RKO (cell line): ENCODE measurements at regions not wholly inside any gene's neighbourhood (a gene's known extent, or its start where the extent isn't known, plus 50 kb on each side); places are given as distances from the start of the nearest gene placed in this dataset.
"Not testable (repeated sequence)": the region's sequence is repeated elsewhere in the genome, so short reads cannot be mapped to it uniquely, and the experiment has no call there.

Source experiments
- DNase-seq: peaks from one replicate; pipeline ENCODE4 v3.0.0-alpha.2; 2016; ENCODE audit warnings: low spot score

- no peak for DNase-seq
Measured at GRCh38 chr6:43886067-43886461, 116.1 kb downstream of the VEGFA start.

GRCh38 chr6:43885399-43886066, 115.5 kb downstream of the VEGFA start:
- DNase-seq = no peak

GRCh38 chr6:43884652-43885022, 114.6 kb downstream of the VEGFA start:
- DNase-seq = no peak

GRCh38 chr6:43883847-43884651, 114.0 kb downstream of the VEGFA start:
- DNase-seq = no peak

- DNase-seq = not testable (repeated sequence)
Measured at GRCh38 chr6:43882690-43883448, 112.9 kb downstream of the VEGFA start.

GRCh38 chr6:43880236-43881137, 110.5 kb downstream of the VEGFA start:
- no peak for DNase-seq

- no peak for DNase-seq
Measured at GRCh38 chr6:43879722-43880121, 109.7 kb downstream of the VEGFA start.

GRCh38 chr6:43878823-43879495, 108.9 kb downstream of the VEGFA start:
- no peak for DNase-seq

GRCh38 chr6:43878127-43878634, 108.2 kb downstream of the VEGFA start:
- DNase-seq = no peak

- no peak for DNase-seq
Measured at GRCh38 chr6:43877463-43878126, 107.6 kb downstream of the VEGFA start.

- DNase-seq = no peak
Measured at GRCh38 chr6:43877036-43877435, 107.0 kb downstream of the VEGFA start.

GRCh38 chr6:43876602-43877001, 106.6 kb downstream of the VEGFA start:
- DNase-seq = no peak

- no peak for DNase-seq
Measured at GRCh38 chr6:43875849-43876572, 106.0 kb downstream of the VEGFA start.

- no peak for DNase-seq
Measured at GRCh38 chr6:43874814-43875590, 105.0 kb downstream of the VEGFA start.

- DNase-seq = no peak
Measured at GRCh38 chr6:43873806-43874714, 104.0 kb downstream of the VEGFA start.

- DNase-seq = no peak
Measured at GRCh38 chr6:43871933-43872332, 101.9 kb downstream of the VEGFA start.

- DNase-seq = no peak
Measured at GRCh38 chr6:43871284-43871683, 101.3 kb downstream of the VEGFA start.

GRCh38 chr6:43870660-43871061, 100.7 kb downstream of the VEGFA start:
- no peak for DNase-seq
